Spleen (tissue), 3 donors: ENCODE measurements at regions not wholly inside any gene's neighbourhood (a gene's known extent, or its start where the extent isn't known, plus 50 kb on each side); places are given as distances from the start of the nearest gene placed in this dataset.

Source experiments
- POLR2A ChIP-seq, 3 donors: fragments of 450-650 bp; IDR thresholded peaks; one replicate each; pipeline ENCODE4 v1.5.1; 2017; ENCODE audit warnings: antibody characterized with exemption in 3 of 3, mild to moderate bottlenecking in 1 of 3
- POLR2AphosphoS5 ChIP-seq, 3 donors: sonication (generic); formaldehyde crosslinking; IDR thresholded peaks; one replicate each; pipeline ENCODE4 v1.5.1; 2017; ENCODE audit warnings: antibody characterized with exemption in 3 of 3

DNA sequence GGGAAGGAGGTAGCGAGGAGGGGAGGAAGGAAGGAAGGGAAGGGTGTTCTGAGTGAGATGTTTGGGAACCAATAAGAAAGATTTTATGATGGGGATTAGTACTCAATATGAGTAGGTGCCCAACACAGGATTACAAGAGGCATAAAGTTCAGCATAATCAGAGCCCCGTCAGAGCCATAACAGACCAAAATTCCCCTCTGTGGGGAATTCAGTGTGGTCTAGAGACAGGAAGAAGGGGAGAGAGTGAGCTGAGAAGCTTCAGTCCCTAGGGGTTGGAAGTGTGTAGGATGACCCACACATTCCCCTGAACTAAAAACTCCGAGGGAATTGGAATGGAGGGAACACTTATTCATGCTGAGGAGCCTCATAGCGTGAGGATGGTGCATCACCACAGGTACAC lies 160.3 kb upstream of the SASH1 start:
- TF ChIP-seq POLR2A (IDR thresholded peaks at IDR 0.05) (no peak), POLR2AphosphoS5 (IDR thresholded peaks at IDR 0.05) (no peak)
